NCI-H128 (cell line): ENCODE measurements at regions not wholly inside any gene's neighbourhood (a gene's known extent, or its start where the extent isn't known, plus 50 kb on each side); places are given as distances from the start of the nearest gene placed in this dataset.

Source experiments
- DNase-seq: peaks from one replicate; lab custom pipeline; 2025; ENCODE audit not compliant: unreplicated experiment; lab: John Stamatoyannopoulos, UW

GRCh38 chr2:7701791-7702190 is 784.6 kb downstream of the RNF144A start:
- DNase-seq: no peak

GRCh38 chr2:7703048-7703447 is 785.8 kb downstream of the RNF144A start:
- DNase-seq: no peak

GRCh38 chr2:7703543-7704144 is 786.4 kb downstream of the RNF144A start:
- DNase-seq: no peak

- no peak for DNase-seq
Observed at GRCh38 chr2:7704296-7704865, 787.2 kb downstream of the RNF144A start.

GRCh38 chr2:7706791-7707190 is 789.6 kb downstream of the RNF144A start:
- DNase-seq: no peak

GRCh38 chr2:7707723-7708122 is 790.5 kb downstream of the RNF144A start:
- no peak for DNase-seq

GRCh38 chr2:7709907-7710306 is 792.7 kb downstream of the RNF144A start:
- DNase-seq: no peak

- DNase-seq: no peak
Observed at GRCh38 chr2:7711167-7711566, 794.0 kb downstream of the RNF144A start.

- no peak for DNase-seq
Observed at GRCh38 chr2:7719876-7720275, 802.7 kb downstream of the RNF144A start.

- DNase-seq: no peak
Observed at GRCh38 chr2:7721413-7721995, 804.3 kb downstream of the RNF144A start.

- no peak for DNase-seq
Observed at GRCh38 chr2:7722212-7722910, 805.1 kb downstream of the RNF144A start.

GRCh38 chr2:7724336-7724735 is 807.1 kb downstream of the RNF144A start:
- DNase-seq: no peak

GRCh38 chr2:7725171-7725849 is 808.1 kb downstream of the RNF144A start:
- DNase-seq: no peak

- no peak for DNase-seq
Observed at GRCh38 chr2:7725850-7726242, 808.6 kb downstream of the RNF144A start.

GRCh38 chr2:7726989-7727388 is 809.8 kb downstream of the RNF144A start:
- DNase-seq: no peak

GRCh38 chr2:7728388-7728787 is 811.2 kb downstream of the RNF144A start:
- no peak for DNase-seq

- no peak for DNase-seq
Observed at GRCh38 chr2:7730449-7730848, 813.2 kb downstream of the RNF144A start.

GRCh38 chr2:7730990-7731389 is 813.8 kb downstream of the RNF144A start:
- no peak for DNase-seq

GRCh38 chr2:7732497-7732896 is 815.3 kb downstream of the RNF144A start:
- no peak for DNase-seq

- no peak for DNase-seq
Observed at GRCh38 chr2:7736646-7737305, 819.6 kb downstream of the RNF144A start.

- no peak for DNase-seq
Observed at GRCh38 chr2:7738596-7738995, 821.4 kb downstream of the RNF144A start.
